HTR-8/SVneo (cell line): ENCODE measurements at regions not wholly inside any gene's neighbourhood (a gene's known extent, or its start where the extent isn't known, plus 50 kb on each side); places are given as distances from the start of the nearest gene placed in this dataset.
"Not testable (repeated sequence)": the region's sequence is repeated elsewhere in the genome, so short reads cannot be mapped to it uniquely, and the experiment has no call there.

Experiments
- DNase-seq: peaks from one replicate; pipeline ENCODE4 v3.0.0; 2011; ENCODE audit warnings: low spot score, mixed read lengths; ENCODE audit not compliant: insufficient read length
- FAIRE-seq: peaks from 2 replicates; lab custom pipeline; 2011; peaks lifted over from hg19 to GRCh38; lab: Jason Lieb, UNC

- not testable (repeated sequence) for DNase-seq, FAIRE-seq
Measured at GRCh38 chr2:138250843-138251320, 250.7 kb upstream of the SPOPL start.

DNA sequence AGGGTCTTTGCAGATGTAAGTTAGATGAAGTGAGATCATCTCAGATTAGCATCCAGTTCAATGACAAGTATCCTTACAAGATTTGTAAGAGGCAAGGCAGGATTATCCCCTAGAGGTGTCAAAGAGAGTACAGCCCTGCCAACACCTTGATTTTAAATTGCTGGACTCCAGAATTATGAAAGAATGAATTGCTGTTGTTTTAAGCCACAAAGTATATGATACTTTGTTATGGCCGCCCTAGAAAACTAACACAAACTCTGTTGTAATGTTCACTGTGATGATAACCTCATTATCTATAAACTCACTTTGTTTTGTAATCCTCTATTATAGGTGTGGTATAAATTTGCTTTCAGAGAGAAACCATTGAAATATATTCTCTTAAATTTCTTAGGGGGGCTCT lies 249.0 kb upstream of the SPOPL start:
- no peak for FAIRE-seq
- no peak for DNase-seq

GRCh38 chr2:138255670-138256069 lies 245.9 kb upstream of the SPOPL start:
- no peak for DNase-seq
- FAIRE-seq = no peak

DNA sequence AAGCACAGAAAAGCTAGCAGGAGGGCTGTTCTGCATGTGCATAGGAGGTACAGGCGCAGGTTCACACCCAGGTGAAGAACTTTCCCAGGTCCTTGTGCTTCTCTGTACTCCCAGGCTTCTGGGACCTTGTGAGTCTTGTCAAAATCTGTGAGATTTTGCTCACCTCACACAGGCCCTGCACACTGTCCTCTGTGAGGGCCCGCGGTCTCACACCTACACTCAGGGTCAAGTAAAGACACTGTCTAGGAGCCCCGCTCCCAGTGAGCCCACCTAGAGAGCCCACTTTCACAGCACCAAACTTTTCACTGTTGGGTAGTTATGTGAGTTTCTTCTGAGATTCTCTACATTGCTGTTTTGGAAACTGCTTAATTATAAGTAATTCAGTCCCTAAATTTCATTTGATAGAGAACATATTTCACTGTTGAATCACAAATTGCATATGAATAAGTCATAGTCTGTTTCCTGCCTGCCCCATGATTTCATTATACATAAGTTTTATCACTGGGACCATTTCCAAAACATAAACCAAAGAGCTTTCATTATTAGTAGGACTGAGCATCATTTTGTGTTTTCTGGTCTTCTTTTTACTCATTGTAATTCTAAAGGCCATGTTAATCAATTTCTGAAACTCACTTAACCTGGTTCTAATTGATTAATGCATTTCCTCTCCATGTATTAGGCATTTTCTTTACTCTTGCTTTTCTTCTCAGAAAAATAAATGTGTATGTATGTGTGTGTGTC lies 234.2 kb upstream of the SPOPL start:
- FAIRE-seq (no peak), DNase-seq (peak; percentile 29)

DNA sequence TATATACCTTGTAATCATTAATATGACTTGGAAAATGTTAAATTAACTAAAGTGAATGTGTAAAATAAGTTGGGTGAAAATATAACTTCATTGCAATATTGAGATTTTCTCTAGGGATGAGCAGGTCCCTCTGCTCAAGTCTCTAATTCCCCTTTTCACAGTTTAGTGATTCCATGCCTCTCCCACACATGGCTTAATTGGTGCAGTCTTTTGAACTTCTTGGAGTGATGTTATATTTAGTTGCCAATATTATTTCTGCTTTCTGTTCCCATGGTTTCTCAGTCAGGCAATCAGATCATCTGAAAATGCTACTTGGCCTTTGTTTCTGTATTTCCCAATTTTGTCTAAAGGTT lies 233.7 kb upstream of the SPOPL start:
- no peak for FAIRE-seq
- no peak for DNase-seq

DNA sequence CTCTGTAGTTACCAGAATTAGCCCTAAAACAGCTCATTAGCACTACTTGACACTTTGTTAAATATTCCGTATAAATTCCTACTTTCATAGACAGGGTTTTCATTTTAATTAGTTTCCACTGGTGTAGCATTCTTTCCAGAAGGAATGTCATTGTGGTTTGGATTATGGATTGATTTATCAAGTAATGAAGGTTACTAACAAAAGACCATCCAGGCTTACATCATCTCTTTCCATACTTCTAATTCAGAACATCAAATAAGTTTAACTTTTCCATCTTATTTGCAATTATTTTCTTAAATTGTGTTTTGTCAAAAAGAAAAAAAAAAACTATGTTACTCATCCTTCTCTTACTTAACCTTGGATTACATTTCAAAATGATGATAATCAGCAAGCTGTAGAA lies 231.8 kb upstream of the SPOPL start:
- no peak for DNase-seq
- no peak for FAIRE-seq

DNA sequence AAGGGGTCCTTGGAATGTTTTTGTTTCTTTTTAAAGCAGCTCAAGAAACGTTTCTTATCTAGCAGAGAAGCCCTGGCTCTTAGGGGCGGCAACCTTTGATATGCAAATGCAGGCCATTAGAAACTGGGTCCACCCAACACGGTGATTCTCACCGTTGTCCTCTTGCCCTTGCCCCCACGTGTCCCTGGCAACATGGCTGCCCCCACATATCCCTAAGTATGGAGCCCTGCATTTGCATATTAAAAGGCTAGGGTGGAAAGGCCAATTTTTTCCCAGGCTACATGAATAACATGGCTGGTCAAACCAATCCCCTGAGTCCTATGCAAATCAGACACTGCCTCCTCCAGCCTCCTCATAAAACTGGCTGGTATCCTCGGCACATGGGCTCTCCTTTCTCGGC lies 230.1 kb upstream of the SPOPL start:
- DNase-seq (no peak), FAIRE-seq (no peak)

GRCh38 chr2:138272524-138273195 lies 228.9 kb upstream of the SPOPL start:
- no peak for FAIRE-seq

DNA sequence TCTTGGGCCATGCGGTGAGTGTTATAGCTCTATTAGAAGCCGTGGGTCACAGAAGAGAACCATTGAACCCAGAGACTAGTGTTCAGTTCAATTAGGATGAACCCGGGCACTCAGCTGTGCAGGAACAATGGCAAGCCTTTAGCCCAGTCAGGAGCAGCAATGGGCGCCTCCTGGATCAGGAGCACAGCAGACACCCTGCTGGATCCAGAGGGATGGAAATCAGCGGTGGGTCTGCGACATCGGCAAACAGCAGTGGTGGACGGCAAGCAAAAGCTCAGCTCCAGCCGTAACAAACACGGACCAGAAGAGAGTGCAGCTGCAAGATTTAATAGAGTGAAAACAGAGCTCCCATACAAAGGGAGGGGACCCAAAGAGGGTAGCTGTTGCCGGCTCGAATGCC lies 228.3 kb upstream of the SPOPL start:
- not testable (repeated sequence) for FAIRE-seq, DNase-seq

More at GRCh38 chr2:138272524-138273195, 228.9 kb upstream of the SPOPL start:
- DNase-seq = no peak

DNA sequence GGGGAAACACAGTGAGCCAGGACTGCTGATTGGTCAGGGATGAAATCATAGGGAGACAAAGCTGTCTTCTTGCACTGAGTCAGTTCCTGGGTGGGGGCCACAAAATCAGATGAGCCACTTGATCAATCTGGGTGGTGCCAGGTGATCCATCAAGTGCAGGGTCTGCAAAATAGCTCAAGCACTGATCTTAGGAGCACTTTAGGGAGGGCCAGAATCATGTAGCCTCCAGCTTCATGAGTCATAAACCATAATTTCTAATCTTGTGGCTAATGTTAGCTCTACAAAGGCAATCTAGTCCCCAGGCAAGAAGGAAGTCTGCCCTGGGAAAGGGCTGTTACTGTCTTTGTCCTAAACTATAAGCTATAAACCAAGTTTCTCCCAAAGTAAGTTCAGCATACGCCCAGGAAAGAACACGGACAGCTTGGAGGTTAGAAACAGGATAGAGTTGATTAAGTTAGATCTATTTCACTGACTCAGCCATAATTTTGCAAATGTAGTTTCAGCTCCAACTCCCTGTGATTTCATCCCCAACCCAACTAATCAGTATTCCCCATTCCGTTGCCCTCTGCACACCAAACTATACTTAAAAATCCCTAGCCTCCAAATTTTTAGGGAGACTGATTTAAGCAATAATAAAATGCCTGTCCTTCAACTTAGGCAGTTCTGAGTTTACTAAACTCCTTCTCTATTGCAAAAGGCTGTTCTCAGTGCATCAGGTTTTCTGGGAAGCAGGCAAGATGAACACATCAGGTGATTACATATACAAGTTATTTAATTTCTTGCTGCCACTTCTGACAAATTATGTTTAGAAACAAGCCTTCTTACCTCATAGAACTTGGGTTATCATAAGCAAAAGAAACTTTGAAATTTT lies 226.9 kb upstream of the SPOPL start:
- no peak for DNase-seq
- FAIRE-seq = no peak

DNA sequence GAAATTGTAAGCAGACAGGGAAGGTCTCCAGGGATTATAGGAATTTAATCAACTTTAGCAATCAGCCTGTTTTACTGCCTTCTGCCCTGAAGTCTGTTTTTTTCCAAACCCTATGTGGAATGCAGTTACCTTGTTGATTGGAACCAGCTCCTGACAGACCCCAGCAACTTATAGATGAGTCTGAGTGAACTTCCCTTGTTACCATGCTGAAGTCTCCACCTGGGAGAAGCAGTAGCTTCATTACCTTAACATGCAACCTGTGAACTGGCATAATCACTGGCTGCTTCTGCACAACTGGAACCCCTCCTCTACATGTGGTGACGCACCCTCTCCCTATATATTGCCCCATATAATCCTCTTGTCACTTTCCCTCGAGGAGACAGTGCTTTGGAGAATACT lies 226.3 kb upstream of the SPOPL start:
- no peak for DNase-seq
- no peak for FAIRE-seq

DNA sequence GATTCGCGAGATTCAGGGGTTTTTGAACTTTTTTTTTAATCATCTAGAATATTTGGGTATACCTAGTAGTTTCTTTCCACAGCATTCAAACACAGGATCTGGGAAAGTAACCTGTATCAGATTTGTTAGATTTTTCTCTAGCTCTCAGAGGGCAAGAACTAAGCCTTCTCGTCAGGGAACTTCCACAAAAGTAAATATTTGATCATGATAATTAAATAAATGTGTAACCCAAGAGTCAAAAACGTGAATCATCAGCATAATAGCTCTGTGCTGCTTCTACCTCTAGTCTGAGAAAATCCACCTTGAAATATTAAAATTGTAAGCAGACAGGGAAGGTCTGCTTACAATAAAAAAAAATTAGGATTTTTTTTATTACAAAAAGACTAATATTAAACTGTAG lies 225.7 kb upstream of the SPOPL start:
- DNase-seq (no peak), FAIRE-seq (no peak)

DNA sequence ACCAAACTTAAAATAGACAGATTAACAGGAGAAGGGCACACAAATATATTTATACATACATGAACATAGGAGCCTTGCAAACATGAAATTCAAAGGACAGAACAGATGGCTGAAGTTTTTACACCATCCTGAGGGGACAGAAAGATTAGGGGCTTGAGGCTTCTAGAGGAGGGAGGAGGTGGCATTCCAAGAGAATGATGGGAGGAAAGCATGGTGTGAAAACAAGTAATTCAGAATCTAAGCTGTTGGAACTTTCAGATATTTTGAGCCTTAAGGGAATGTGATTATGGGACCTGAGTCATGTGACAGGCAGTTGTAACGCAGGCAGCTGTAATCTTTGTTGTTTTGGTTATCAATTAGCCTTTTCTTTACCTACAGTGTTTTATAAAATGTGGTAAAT lies 225.2 kb upstream of the SPOPL start:
- FAIRE-seq = no peak

GRCh38 chr2:138277062-138277461 lies 224.5 kb upstream of the SPOPL start:
- FAIRE-seq = no peak

More for the DNA sequence above, 225.2 kb upstream of the SPOPL start:
- no peak for DNase-seq

DNA sequence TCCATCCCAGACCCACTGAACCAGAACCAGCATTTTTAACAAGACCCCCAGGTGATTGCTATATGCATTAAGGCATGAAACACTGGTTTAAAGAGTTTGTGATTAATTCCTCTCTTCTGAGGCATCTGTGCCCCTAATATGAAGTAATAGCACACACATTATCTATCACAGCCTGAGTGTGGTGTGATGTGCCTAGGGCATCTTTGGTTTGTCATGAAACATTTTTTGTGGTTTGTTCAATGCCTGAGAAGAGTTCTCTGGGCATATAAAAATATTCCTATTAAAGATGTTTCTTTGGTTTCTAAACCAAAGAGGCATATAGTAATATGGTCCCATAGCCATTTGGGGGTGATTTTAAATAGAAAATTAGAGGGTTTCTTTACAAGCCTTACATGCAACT lies 221.7 kb upstream of the SPOPL start:
- FAIRE-seq (peak; percentile 16), DNase-seq (no peak)

More at GRCh38 chr2:138277062-138277461, 224.5 kb upstream of the SPOPL start:
- DNase-seq = no peak

DNA sequence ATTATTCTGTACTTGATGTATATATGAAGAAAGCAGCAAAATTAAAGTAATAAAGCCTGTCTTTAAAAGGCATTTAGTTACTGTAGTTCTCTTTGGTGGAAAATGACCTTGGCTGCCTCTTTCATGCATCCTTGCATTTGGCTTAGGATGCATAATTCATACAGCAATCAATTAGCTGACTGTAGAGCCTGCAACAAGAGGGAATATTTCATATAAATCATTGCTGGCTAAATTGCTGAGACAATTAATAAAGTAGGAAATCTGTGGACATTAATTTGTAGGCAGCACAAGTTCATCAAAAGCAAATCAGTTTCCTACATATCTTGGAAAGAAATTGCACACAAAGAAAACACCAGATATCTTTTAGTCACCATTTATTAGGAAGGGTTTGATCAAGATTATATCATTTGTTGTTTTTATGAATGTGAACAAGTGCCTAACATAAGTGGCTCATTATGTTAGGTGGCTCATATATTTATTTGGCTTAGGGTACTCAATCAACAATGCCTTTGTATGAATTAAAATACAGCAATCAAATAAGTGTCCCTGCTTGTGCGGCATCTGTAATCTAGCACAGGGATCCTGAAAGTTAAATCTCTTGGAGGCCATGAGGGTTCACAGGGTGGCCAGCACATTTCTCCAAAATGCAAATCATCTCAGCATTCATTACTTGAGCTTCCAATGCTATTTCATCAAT lies 220.4 kb upstream of the SPOPL start:
- no peak for DNase-seq
- FAIRE-seq = no peak

- no peak for DNase-seq
Measured at GRCh38 chr2:138282014-138282672, 219.4 kb upstream of the SPOPL start.

DNA sequence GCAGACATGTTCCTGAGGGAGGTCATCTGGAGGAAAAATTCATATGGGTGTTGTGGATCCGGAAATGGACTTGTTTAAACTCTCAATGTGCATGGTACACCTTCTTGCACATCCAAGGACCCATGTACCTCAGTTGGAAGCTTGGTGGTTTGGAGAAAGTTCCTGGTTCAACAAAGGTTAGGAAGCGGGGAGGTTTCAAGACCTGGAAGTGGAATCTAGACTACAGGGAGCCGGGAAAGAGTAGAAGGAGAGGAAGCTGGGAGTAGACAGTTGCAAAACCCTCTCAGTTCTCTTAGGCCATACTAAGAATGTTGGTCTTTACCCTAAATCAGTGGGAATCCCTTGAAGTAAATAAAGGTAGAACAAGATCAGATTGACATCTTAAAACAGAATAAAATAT lies 209.8 kb upstream of the SPOPL start:
- no peak for DNase-seq
- no peak for FAIRE-seq

More at GRCh38 chr2:138282014-138282672, 219.4 kb upstream of the SPOPL start:
- no peak for FAIRE-seq

GRCh38 chr2:138293045-138293444 lies 208.5 kb upstream of the SPOPL start:
- no peak for FAIRE-seq
- no peak for DNase-seq

DNA sequence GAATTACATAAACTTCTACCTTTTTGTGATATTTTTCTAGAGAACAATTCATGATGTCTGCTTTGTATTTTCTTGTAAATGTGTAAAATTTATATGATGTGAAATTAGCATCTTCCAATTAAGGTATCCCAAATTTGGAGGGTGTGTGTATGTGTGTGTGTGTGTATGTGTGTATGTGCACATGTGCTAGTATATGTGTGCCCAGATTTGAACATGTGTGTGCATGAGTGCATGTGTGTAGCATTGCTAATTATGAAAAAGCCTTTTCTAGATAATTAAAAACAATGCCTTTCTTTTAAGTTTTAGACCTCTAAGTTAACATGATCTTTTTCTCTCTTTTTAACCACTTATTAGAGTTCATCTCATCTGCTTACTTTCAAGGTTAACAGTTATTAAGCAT lies 208.0 kb upstream of the SPOPL start:
- no peak for DNase-seq
- FAIRE-seq = no peak
